HepG2 (cell line): ENCODE measurements at regions not wholly inside any gene's neighbourhood (a gene's known extent, or its start where the extent isn't known, plus 50 kb on each side); places are given as distances from the start of the nearest gene placed in this dataset.

Experiments
- ATAC-seq: fragments of 200-7000 bp; cut with Tn5 transposase; 3 replicates; pipeline ENCODE4 v1.9.1; 2020; ENCODE audit warnings: mild to moderate bottlenecking, moderate library complexity
- BruUV-seq: library from RNA; stranded (reverse); fragments of 400-500 nt; replicated peaks from 2 replicates; lab custom pipeline; 2021; lab: Mats Ljungman, UMichigan
- CTCF ChIA-PET: fragments of 300-600 bp; formaldehyde crosslinking; extraction: SDS; loops from one replicate; lab custom pipeline; 2021; ENCODE audit warnings: low total read pairs, inconsistent platforms, low intra/inter-chr PET ratio; lab: Yijun Ruan, JAX
- POLR2A ChIA-PET: fragments of 350-600 bp; sonication (Branson Sonifier 250); formaldehyde crosslinking; loops from one replicate; lab custom pipeline; 2020; ENCODE audit warnings: antibody characterized with exemption, inconsistent platforms; lab: Yijun Ruan, JAX
- DNase-seq: peaks from one replicate; pipeline ENCODE4 v3.0.0-alpha.2; 2015; ENCODE audit warnings: low spot score
- FAIRE-seq: peaks from 3 replicates; lab custom pipeline; 2011; peaks lifted over from hg19 to GRCh38; lab: Jason Lieb, UNC
- H2AFZ ChIP-seq: one replicate; pipeline ENCODE4 v1.6.1; 2011; ENCODE audit warnings: low read length, inconsistent platforms
- H3K27ac ChIP-seq: fragments of 300-600 bp; 3 replicates; pipeline ENCODE4 v1.8.0; 2011; ENCODE audit warnings: mixed run types, mild to moderate bottlenecking, mixed read lengths, low read length, inconsistent platforms; ENCODE audit not compliant: insufficient read depth; ENCODE audit errors: extremely low read length
- H3K27me3 ChIP-seq, 2 experiments: fragments of 200-600 bp in 1 of 2; 2 replicates in 1 of 2; 3 replicates in 1 of 2; pipeline versions ENCODE4 v1.6.0 to v1.8.0; 2011; ENCODE audit warnings: low read length in 2 of 2, mild to moderate bottlenecking in 2 of 2, moderate library complexity in 2 of 2, inconsistent platforms in 1 of 2; ENCODE audit not compliant: insufficient read depth in 2 of 2, control insufficient read depth in 1 of 2
- H3K36me3 ChIP-seq, 2 experiments: fragments of 200-600 bp in 1 of 2; replicated peaks in 1 of 2; 2 replicates in 1 of 2; 3 replicates in 1 of 2; pipeline versions ENCODE4 v1.5.1 to v1.8.0; 2011; ENCODE audit warnings: low read length in 2 of 2, inconsistent platforms in 1 of 2; ENCODE audit not compliant: insufficient read depth in 2 of 2, control insufficient read depth in 1 of 2
- H3K4me1 ChIP-seq: 2 replicates; pipeline ENCODE4 v1.5.1; 2012; ENCODE audit warnings: low read length, inconsistent platforms; ENCODE audit not compliant: insufficient read depth
- H3K4me2 ChIP-seq: 2 replicates; pipeline ENCODE4 v1.6.0; 2011; ENCODE audit warnings: low read depth, low read length, inconsistent platforms
- H3K4me3 ChIP-seq, 3 experiments: fragments of 200-600 bp in 1 of 3; sonication (generic), shearing (Covaris generic) in 1 of 3; replicated peaks in 1 of 3; 2 replicates each; pipeline ENCODE4 v1.5.1; 2011 to 2016; ENCODE audit warnings: low read length in 3 of 3, inconsistent platforms in 2 of 3, low read depth in 2 of 3, mild to moderate bottlenecking in 2 of 3, control low read depth in 1 of 3, mixed read lengths in 1 of 3; ENCODE audit not compliant: insufficient read depth in 1 of 3
- H3K79me2 ChIP-seq: one replicate; pipeline ENCODE4 v1.6.1; 2011; ENCODE audit warnings: low read length, inconsistent platforms; ENCODE audit not compliant: insufficient read depth
- H3K9ac ChIP-seq: 2 replicates; pipeline ENCODE4 v1.6.0; 2011; ENCODE audit warnings: mild to moderate bottlenecking, low read depth, low read length, inconsistent platforms; ENCODE audit not compliant: insufficient read depth
- H3K9me3 ChIP-seq: 2 replicates; pipeline ENCODE4 v1.5.1; 2012; ENCODE audit warnings: mild to moderate bottlenecking, low read length
- H4K20me1 ChIP-seq: 2 replicates; pipeline ENCODE4 v1.6.0; 2011; ENCODE audit warnings: inconsistent platforms, mild to moderate bottlenecking, low read length, moderate library complexity; ENCODE audit not compliant: insufficient read depth
- AGO1 ChIP-seq: fragments of 200-400 bp; formaldehyde crosslinking; IDR thresholded peaks from 2 replicates; pipeline ENCODE4 v1.6.1; 2017; ENCODE audit warnings: mild to moderate bottlenecking, low read depth, low read length, moderate library complexity; ENCODE audit not compliant: poor library complexity, severe bottlenecking
- ATF7 ChIP-seq, 2 experiments: fragments of 450-650 bp in 1 of 2; sonication (generic) in 1 of 2; formaldehyde crosslinking in 1 of 2; IDR thresholded peaks; 2 replicates each; pipeline versions ENCODE4 v1.4.0 to v1.6.1; 2016 to 2020; ENCODE audit warnings: antibody characterized with exemption in 1 of 2, mild to moderate bottlenecking in 1 of 2, missing genetic modification reagents in 1 of 2
- CBX5 ChIP-seq: sonication (generic); formaldehyde crosslinking; IDR thresholded peaks from 2 replicates; pipeline ENCODE4 v1.4.0; 2020; ENCODE audit warnings: missing genetic modification reagents, borderline replicate concordance
- CC2D1A ChIP-seq: sonication (generic); formaldehyde crosslinking; IDR thresholded peaks from 2 replicates; pipeline ENCODE4 v1.8.1; 2023; ENCODE audit warnings: mild to moderate bottlenecking, missing genetic modification reagents
- CEBPG ChIP-seq: IDR thresholded peaks from 2 replicates; pipeline ENCODE4 v1.6.1; 2016
- FOSL2 ChIP-seq: sonication (generic); formaldehyde crosslinking; IDR thresholded peaks from 2 replicates; pipeline ENCODE4 v1.4.0; 2020; ENCODE audit warnings: missing genetic modification reagents
- FUBP1 ChIP-seq: sonication (generic); formaldehyde crosslinking; IDR thresholded peaks from 2 replicates; pipeline ENCODE4 v1.5.1; 2020; ENCODE audit warnings: missing genetic modification reagents, mild to moderate bottlenecking, borderline replicate concordance
- IRX3 ChIP-seq: sonication (generic); formaldehyde crosslinking; IDR thresholded peaks from 2 replicates; pipeline ENCODE4 v1.8.1; 2023; ENCODE audit warnings: mild to moderate bottlenecking, low read depth, missing genetic modification reagents, borderline replicate concordance
- ISL2 ChIP-seq: sonication (generic); formaldehyde crosslinking; IDR thresholded peaks from 2 replicates; pipeline ENCODE4 v1.5.0; 2020; ENCODE audit warnings: missing genetic modification reagents
- NFYB ChIP-seq: sonication (generic); formaldehyde crosslinking; IDR thresholded peaks from 2 replicates; pipeline ENCODE4 v1.4.0; 2020; ENCODE audit warnings: missing genetic modification reagents
- SRSF4 ChIP-seq: fragments of 200-400 bp; formaldehyde crosslinking; IDR thresholded peaks from one replicate; pipeline ENCODE4 v1.6.1; 2018; ENCODE audit warnings: mild to moderate bottlenecking, low read depth, low read length, moderate library complexity; ENCODE audit not compliant: poor library complexity, severe bottlenecking
- SRSF9 ChIP-seq: fragments of 200-400 bp; formaldehyde crosslinking; IDR thresholded peaks from 2 replicates; pipeline ENCODE4 v1.6.1; 2018; ENCODE audit warnings: borderline replicate concordance, mild to moderate bottlenecking, low read depth, low read length; ENCODE audit not compliant: insufficient read depth, poor library complexity, severe bottlenecking
- SYNCRIP ChIP-seq: fragments of 200-400 bp; formaldehyde crosslinking; IDR thresholded peaks from 2 replicates; pipeline ENCODE4 v1.6.1; 2018; ENCODE audit warnings: mild to moderate bottlenecking, low read depth, low read length; ENCODE audit not compliant: insufficient read depth
- THAP9 ChIP-seq: sonication (generic); formaldehyde crosslinking; IDR thresholded peaks from 2 replicates; pipeline ENCODE4; 2020; ENCODE audit warnings: missing genetic modification reagents, mild to moderate bottlenecking, borderline replicate concordance
- ZNF18 ChIP-seq: sonication (generic); formaldehyde crosslinking; IDR thresholded peaks from 2 replicates; pipeline ENCODE4 v1.8.0; 2022; ENCODE audit warnings: mild to moderate bottlenecking, missing genetic modification reagents; ENCODE audit not compliant: insufficient replicate concordance
- ZNF3 ChIP-seq: IDR thresholded peaks from 2 replicates; pipeline ENCODE4 v1.7.0; 2017; ENCODE audit warnings: inconsistent platforms
- ZNF33A ChIP-seq: sonication (generic); formaldehyde crosslinking; IDR thresholded peaks from 2 replicates; pipeline ENCODE4 v1.5.1; 2020; ENCODE audit warnings: missing genetic modification reagents, mild to moderate bottlenecking, moderate library complexity, borderline replicate concordance
- ZNF354B ChIP-seq: sonication (generic); formaldehyde crosslinking; IDR thresholded peaks from 2 replicates; pipeline ENCODE4 v1.8.0; 2022; ENCODE audit warnings: mild to moderate bottlenecking, missing genetic modification reagents
- WGBS: methylation state at CpG from one replicate; pipeline ENCODE4 v1.1.6; 2017; ENCODE audit warnings: low lambda C conversion rate; 5-methylcytosine and 5-hydroxymethylcytosine counted together
- in situ Hi-C: cut with HindIII; loops from 2 replicates; pipeline ENCODE4 v1.10.0; 2017; ENCODE audit warnings: low pct_unique_long_range_greater_than_20kb; ENCODE audit not compliant: extremely low pct_ligation_motif_present
- intact Hi-C: fragments of 100-400 bp; cut with micrococcal nuclease; formaldehyde crosslinking; loops from one replicate; pipeline ENCODE4 v1.10.0; 2022; ENCODE audit not compliant: unreplicated experiment

DNA sequence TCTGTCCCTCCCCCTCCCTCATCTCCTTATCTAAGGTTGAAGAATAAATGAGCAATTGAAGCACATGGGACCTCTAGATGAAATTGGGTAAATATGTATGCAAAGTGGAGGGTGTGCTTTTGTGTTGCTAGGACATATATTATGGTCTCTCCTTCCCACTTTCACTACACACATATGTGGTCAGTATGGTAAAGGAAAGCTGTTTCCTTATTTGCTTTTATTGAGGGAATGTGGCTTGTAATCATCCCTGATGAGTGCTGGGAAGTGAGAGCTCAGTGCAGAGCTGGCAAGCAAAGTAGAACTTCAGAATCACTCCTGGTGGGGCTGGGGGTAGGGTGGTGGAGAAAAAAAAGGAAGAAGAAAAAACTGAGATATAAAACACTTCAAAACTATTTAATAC is 189.9 kb upstream of the ATP5MC3 start (continued):
- TF ChIP-seq ATF7 (IDR thresholded peaks at IDR 0.05) (no peak), ATF7 (CRISPR knock-in tag; IDR thresholded peaks at IDR 0.05) (no peak), SRSF4 (no peak), ZNF18 (CRISPR knock-in tag) (no peak), ISL2 (CRISPR knock-in tag) (no peak), ZNF3 (CRISPR knock-in tag) (no peak), CEBPG (CRISPR knock-in tag) (no peak), CC2D1A (CRISPR knock-in tag) (no peak), SRSF9 (no peak), AGO1 (no peak), ZNF354B (CRISPR knock-in tag) (no peak), IRX3 (no peak), SYNCRIP (no peak)

- under 1% methylated on average over 7 of the region's 7 CpGs for WGBS
- no peak overlapping the region for H3K9ac ChIP-seq
- no peak overlapping the region for H3K4me2 ChIP-seq
- no peaks in the 10 kb centered on the region for H4K20me1 ChIP-seq
- peak; percentile 95 for FAIRE-seq
- in situ Hi-C loops: loop anchor here (5.0 to 10.0 kb wide), 2 partner anchors 318 to 730 kb away; partner anchors contain the start of gene HOXD12
- peaks cover 0 to 37% of the 10 kb centered on the region in 2 experiments; a peak in 3 of 5 replicates for H3K27me3 ChIP-seq
- no peaks in the 10 kb centered on the region for H3K36me3 ChIP-seq
- POLR2A ChIA-PET: no interaction called here
- CTCF ChIA-PET: interaction anchor here (0.9 to 3.3 kb wide), 5 partner anchors 719 to 731 kb away, joined by 3 to 30 read pairs (median 6); no protein-coding TSS in a partner anchor
- intact Hi-C loops: loop anchor here (1.0 to 5.0 kb wide), 4 partner anchors 323 to 730 kb away; partner anchors contain the start of gene LNPK
- H3K9me3 ChIP-seq: no peaks in the 10 kb centered on the region
- H3K79me2 ChIP-seq: no peaks in the 10 kb centered on the region
- ATAC-seq: peak; percentile 97
- BruUV-seq: no TSS peak
- H3K27ac ChIP-seq: no peak overlapping the region
- H3K4me1 ChIP-seq: no peaks in the 10 kb centered on the region
- H3K4me3 ChIP-seq: no peak overlapping the region
- no peak overlapping the region for H2AFZ ChIP-seq
- DNase-seq: peak; percentile 53
- TF ChIP-seq NFYB (CRISPR knock-in tag) (no peak), FOSL2 (no peak), ZNF33A (CRISPR knock-in tag) (no peak), CBX5 (CRISPR knock-in tag) (no peak), FUBP1 (CRISPR knock-in tag) (no peak), THAP9 (no peak)
Measured at GRCh38 chr2:175366815-175367214, 185.3 kb upstream of the ATP5MC3 start.
